ENCODE measurements at regions not wholly inside any gene's neighbourhood (a gene's known extent, or its start where the extent isn't known, plus 50 kb on each side); places are given as distances from the start of the nearest gene placed in this dataset.

DNA sequence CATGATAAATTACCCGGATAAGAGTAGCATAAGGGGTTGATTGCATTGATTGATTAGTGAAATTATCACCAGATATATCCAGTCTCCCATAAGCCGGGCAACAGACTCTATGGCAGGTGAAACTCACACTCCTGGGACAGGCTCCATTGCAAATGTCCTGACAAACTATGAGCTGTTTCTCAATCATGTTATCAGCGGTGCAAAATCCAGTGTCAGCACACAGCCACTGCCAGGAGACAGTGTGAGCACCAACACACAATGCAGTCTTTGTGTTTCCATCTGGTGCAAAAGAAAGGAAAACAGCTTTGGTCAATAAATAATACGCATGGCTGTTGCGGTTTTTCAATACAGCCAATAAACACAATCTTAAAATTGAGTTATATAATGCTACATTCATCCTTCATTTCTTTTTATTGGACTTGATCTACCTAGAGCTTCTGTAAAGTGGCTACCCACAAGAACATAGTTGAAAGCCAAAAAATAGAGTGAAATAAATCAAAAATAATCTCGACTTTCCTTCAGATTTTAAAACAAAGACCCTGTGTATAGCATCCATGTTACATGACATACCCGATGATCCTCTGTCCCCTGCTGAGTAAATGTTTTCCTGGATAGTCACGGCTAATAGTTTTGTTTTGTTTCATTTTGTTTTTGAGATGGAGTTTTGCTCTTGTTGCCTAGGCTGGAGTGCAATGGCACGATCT lies 64.3 kb upstream of the AFDN start:
- H4K20me1 ChIP-seq (ENCODE audit: insufficient read depth, low read length): no peaks in the 10 kb centered on the region
- no peak overlapping the region for H2BK120ac ChIP-seq (ENCODE audit: low read depth, low read length)
- H3K79me1 ChIP-seq (ENCODE audit: low read depth in 1 of 2, low read length in 2 of 2): no peaks in the 10 kb centered on the region
- no peak overlapping the region for H3K14ac ChIP-seq (replicated peaks; ENCODE audit: low read depth, low read length)
- in situ Hi-C loops (cut with MboI; ENCODE audit: low sequenced_read_pairs): no loop called here
- H3K9ac ChIP-seq (ENCODE audit: low read depth, low read length): no peak overlapping the region
- H3K4me2 ChIP-seq (ENCODE audit: low read depth, low read length): no peak overlapping the region
- H2AK5ac ChIP-seq (ENCODE audit: low read depth, low read length): no peak overlapping the region
- 33% methylated on average over 1 of the region's 9 CpGs; no CpG with 5 or more reads in 1 of the 2 experiments for WGBS, 2 experiments (ENCODE audit: extremely low coverage in 2 of 2, insufficient read length in 1 of 2)
- no peak overlapping the region for H3K23ac ChIP-seq (ENCODE audit: low read depth, low read length)
- H3K36me3 ChIP-seq (ENCODE audit: control insufficient read depth, insufficient read depth, low read length): no peaks in the 10 kb centered on the region
- no peak for TF ChIP-seq RFX5 (IDR thresholded peaks at IDR 0.05; ENCODE audit: low read depth, low read length)
- TF ChIP-seq RCOR1 (IDR thresholded peaks at IDR 0.05; ENCODE audit: insufficient replicate concordance, low read length): no peak
- no peak for TF ChIP-seq FOS (IDR thresholded peaks at IDR 0.05; ENCODE audit: low read depth, low read length)
- no peak for TF ChIP-seq CHD1 (IDR thresholded peaks at IDR 0.05; ENCODE audit: low read depth, low read length)
- TF ChIP-seq, protein P1, sequence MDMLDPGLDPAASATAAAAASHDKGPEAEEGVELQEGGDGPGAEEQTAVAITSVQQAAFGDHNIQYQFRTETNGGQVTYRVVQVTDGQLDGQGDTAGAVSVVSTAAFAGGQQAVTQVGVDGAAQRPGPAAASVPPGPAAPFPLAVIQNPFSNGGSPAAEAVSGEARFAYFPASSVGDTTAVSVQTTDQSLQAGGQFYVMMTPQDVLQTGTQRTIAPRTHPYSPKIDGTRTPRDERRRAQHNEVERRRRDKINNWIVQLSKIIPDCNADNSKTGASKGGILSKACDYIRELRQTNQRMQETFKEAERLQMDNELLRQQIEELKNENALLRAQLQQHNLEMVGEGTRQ (IDR thresholded peaks at IDR 0.05; ENCODE audit: low read depth, low read length): no peak
- no peak for TF ChIP-seq MAZ (IDR thresholded peaks at IDR 0.05; ENCODE audit: borderline replicate concordance, low read depth, low read length)
- TF ChIP-seq, protein P2, sequence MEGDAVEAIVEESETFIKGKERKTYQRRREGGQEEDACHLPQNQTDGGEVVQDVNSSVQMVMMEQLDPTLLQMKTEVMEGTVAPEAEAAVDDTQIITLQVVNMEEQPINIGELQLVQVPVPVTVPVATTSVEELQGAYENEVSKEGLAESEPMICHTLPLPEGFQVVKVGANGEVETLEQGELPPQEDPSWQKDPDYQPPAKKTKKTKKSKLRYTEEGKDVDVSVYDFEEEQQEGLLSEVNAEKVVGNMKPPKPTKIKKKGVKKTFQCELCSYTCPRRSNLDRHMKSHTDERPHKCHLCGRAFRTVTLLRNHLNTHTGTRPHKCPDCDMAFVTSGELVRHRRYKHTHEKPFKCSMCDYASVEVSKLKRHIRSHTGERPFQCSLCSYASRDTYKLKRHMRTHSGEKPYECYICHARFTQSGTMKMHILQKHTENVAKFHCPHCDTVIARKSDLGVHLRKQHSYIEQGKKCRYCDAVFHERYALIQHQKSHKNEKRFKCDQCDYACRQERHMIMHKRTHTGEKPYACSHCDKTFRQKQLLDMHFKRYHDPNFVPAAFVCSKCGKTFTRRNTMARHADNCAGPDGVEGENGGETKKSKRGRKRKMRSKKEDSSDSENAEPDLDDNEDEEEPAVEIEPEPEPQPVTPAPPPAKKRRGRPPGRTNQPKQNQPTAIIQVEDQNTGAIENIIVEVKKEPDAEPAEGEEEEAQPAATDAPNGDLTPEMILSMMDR (conservative IDR thresholded peaks at IDR 0.05; ENCODE audit: low read depth, low read length): no peak
- no peak for TF ChIP-seq POLR2A (IDR thresholded peaks at IDR 0.05; ENCODE audit: low read depth, low read length)
- no peak for TF ChIP-seq CEBPB (IDR thresholded peaks at IDR 0.05; ENCODE audit: low read depth, low read length)
- no peak for TF ChIP-seq BHLHE40 (IDR thresholded peaks at IDR 0.05; ENCODE audit: low read depth, low read length)
- no peak for TF ChIP-seq SMC3 (IDR thresholded peaks at IDR 0.05; ENCODE audit: low read depth, low read length)
- TF ChIP-seq MXI1 (IDR thresholded peaks at IDR 0.05; ENCODE audit: borderline replicate concordance, low read depth, low read length): no peak
- no peak for TF ChIP-seq MAFK (IDR thresholded peaks at IDR 0.05; ENCODE audit: low read depth, low read length)
- TF ChIP-seq, protein P3, sequence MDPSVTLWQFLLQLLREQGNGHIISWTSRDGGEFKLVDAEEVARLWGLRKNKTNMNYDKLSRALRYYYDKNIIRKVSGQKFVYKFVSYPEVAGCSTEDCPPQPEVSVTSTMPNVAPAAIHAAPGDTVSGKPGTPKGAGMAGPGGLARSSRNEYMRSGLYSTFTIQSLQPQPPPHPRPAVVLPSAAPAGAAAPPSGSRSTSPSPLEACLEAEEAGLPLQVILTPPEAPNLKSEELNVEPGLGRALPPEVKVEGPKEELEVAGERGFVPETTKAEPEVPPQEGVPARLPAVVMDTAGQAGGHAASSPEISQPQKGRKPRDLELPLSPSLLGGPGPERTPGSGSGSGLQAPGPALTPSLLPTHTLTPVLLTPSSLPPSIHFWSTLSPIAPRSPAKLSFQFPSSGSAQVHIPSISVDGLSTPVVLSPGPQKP (IDR thresholded peaks at IDR 0.05; ENCODE audit: borderline replicate concordance, low read depth, low read length): no peak
- no peak for TF ChIP-seq RAD21 (IDR thresholded peaks at IDR 0.05; ENCODE audit: low read length)
- TF ChIP-seq NFE2L2 (IDR thresholded peaks at IDR 0.05; ENCODE audit: low read depth, low read length): no peak
- H4K8ac ChIP-seq (ENCODE audit: low read depth in 2 of 2, low read length in 2 of 2): no peak overlapping the region
- H3K4ac ChIP-seq (ENCODE audit: low read depth, low read length): no peak overlapping the region
- H3K9me1 ChIP-seq (ENCODE audit: insufficient read depth, low read length): no peaks in the 10 kb centered on the region
- H3K9me3 ChIP-seq (ENCODE audit: control insufficient read depth, insufficient read depth, low read length): peaks cover 35% of the 10 kb centered on the region
- ChIA-PET CTCF (no interaction called here), POLR2A (ENCODE audit: unreplicated experiment) (no interaction called here)
- no TSS peak for BruUV-seq (replicated peaks)
- H4K5ac ChIP-seq (ENCODE audit: low read depth, low read length): no peak overlapping the region
- no peak overlapping the region for H2BK20ac ChIP-seq (ENCODE audit: low read depth, low read length)
- no peak for ATAC-seq (ENCODE audit: low read depth)
- no peak overlapping the region for H2BK5ac ChIP-seq (ENCODE audit: low read depth, low read length, poor library complexity, severe bottlenecking)
- H3K18ac ChIP-seq (ENCODE audit: low read depth, low read length): no peak overlapping the region
- no peak overlapping the region for H2AK9ac ChIP-seq (replicated peaks; ENCODE audit: low read depth, low read length, poor library complexity)
- no peak overlapping the region for H2BK15ac ChIP-seq (ENCODE audit: low read depth, low read length)
- no peak overlapping the region for H3K27ac ChIP-seq (ENCODE audit: insufficient read depth, low read length)
- no peak overlapping the region for H3K4me3 ChIP-seq (ENCODE audit: insufficient read depth, low read depth, low read length)
- H4K91ac ChIP-seq (ENCODE audit: insufficient read depth, low read depth, low read length): no peak overlapping the region
- H3K27me3 ChIP-seq (ENCODE audit: control insufficient read depth, insufficient read depth, low read length): no peaks in the 10 kb centered on the region
- no peak overlapping the region for H3K56ac ChIP-seq (ENCODE audit: extremely low read depth, insufficient read depth, low read length)
- intact Hi-C loops (cut with micrococcal nuclease): no loop called here
- dilution Hi-C loops (cut with HindIII; ENCODE audit: low sequenced_read_pairs, unreplicated experiment): no loop called here
- no peaks in the 10 kb centered on the region for H3K4me1 ChIP-seq (ENCODE audit: control insufficient read depth, insufficient read depth, low read length)
- DNase-seq: no peak
- H2AFZ ChIP-seq (replicated peaks; ENCODE audit: low read length, poor library complexity): no peak overlapping the region

All from IMR-90 (cell line).